Panc1 (cell line): ENCODE measurements at regions not wholly inside any gene's neighbourhood (a gene's known extent, or its start where the extent isn't known, plus 50 kb on each side); places are given as distances from the start of the nearest gene placed in this dataset.

Experiments
- POLR2AphosphoS5 ChIP-seq: IDR thresholded peaks from 2 replicates; pipeline ENCODE4 v1.6.1; 2012; ENCODE audit warnings: mild to moderate bottlenecking, low read depth, low read length, moderate library complexity
- SIN3A ChIP-seq: IDR thresholded peaks from 2 replicates; pipeline ENCODE4 v1.6.1; 2012; ENCODE audit warnings: low read depth, mild to moderate bottlenecking, low read length, moderate library complexity, borderline replicate concordance; ENCODE audit not compliant: insufficient read depth
- TCF7L2 ChIP-seq: IDR thresholded peaks from 2 replicates; pipeline ENCODE4 v1.6.1; 2011; ENCODE audit warnings: mild to moderate bottlenecking, low read depth, low read length, inconsistent platforms
- TF ChIP-seq, protein P1 (sequence below): fragments of 450-650 bp; IDR thresholded peaks from 2 replicates; pipeline ENCODE4 v1.5.1; 2017; ENCODE audit warnings: mild to moderate bottlenecking
- TF ChIP-seq, protein P2 (sequence below), 2 experiments: IDR thresholded peaks; 2 replicates each; pipeline ENCODE4 v1.6.1; 2011 to 2012; ENCODE audit warnings: low read depth in 2 of 2, control low read depth in 1 of 2, low read length in 1 of 2, mild to moderate bottlenecking in 1 of 2, moderate library complexity in 1 of 2; ENCODE audit not compliant: insufficient read depth in 1 of 2

DNA sequence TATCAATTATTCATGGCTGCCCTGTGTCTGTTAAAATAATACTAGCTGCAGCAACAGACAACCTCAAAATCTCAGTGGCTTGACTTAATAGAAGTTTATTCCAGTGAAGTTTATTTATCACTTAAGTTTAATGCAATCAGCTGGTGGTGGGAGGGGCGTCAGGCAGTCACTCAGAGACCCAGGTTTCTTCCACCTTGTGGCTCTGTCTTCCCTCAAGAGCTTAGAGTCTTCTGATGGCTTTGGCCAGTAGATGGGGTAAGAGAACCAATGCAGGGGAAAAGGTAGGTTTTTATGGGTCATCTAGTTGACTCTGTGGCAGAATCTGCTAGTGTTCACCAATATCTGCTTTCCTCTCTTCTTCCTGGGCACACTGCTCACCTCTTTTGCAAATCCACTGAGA is 668.9 kb downstream of the AACS start:
- TF ChIP-seq, protein P1, sequence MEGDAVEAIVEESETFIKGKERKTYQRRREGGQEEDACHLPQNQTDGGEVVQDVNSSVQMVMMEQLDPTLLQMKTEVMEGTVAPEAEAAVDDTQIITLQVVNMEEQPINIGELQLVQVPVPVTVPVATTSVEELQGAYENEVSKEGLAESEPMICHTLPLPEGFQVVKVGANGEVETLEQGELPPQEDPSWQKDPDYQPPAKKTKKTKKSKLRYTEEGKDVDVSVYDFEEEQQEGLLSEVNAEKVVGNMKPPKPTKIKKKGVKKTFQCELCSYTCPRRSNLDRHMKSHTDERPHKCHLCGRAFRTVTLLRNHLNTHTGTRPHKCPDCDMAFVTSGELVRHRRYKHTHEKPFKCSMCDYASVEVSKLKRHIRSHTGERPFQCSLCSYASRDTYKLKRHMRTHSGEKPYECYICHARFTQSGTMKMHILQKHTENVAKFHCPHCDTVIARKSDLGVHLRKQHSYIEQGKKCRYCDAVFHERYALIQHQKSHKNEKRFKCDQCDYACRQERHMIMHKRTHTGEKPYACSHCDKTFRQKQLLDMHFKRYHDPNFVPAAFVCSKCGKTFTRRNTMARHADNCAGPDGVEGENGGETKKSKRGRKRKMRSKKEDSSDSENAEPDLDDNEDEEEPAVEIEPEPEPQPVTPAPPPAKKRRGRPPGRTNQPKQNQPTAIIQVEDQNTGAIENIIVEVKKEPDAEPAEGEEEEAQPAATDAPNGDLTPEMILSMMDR, result peak; percentile 25
- TF ChIP-seq TCF7L2 (no peak), POLR2AphosphoS5 (no peak), SIN3A (no peak)
- TF ChIP-seq, protein P2, sequence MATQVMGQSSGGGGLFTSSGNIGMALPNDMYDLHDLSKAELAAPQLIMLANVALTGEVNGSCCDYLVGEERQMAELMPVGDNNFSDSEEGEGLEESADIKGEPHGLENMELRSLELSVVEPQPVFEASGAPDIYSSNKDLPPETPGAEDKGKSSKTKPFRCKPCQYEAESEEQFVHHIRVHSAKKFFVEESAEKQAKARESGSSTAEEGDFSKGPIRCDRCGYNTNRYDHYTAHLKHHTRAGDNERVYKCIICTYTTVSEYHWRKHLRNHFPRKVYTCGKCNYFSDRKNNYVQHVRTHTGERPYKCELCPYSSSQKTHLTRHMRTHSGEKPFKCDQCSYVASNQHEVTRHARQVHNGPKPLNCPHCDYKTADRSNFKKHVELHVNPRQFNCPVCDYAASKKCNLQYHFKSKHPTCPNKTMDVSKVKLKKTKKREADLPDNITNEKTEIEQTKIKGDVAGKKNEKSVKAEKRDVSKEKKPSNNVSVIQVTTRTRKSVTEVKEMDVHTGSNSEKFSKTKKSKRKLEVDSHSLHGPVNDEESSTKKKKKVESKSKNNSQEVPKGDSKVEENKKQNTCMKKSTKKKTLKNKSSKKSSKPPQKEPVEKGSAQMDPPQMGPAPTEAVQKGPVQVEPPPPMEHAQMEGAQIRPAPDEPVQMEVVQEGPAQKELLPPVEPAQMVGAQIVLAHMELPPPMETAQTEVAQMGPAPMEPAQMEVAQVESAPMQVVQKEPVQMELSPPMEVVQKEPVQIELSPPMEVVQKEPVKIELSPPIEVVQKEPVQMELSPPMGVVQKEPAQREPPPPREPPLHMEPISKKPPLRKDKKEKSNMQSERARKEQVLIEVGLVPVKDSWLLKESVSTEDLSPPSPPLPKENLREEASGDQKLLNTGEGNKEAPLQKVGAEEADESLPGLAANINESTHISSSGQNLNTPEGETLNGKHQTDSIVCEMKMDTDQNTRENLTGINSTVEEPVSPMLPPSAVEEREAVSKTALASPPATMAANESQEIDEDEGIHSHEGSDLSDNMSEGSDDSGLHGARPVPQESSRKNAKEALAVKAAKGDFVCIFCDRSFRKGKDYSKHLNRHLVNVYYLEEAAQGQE (IDR thresholded peaks at IDR 0.05; ENCODE audit: insufficient read depth in 1 of 2, low read depth in 2 of 2, low read length in 1 of 2), result no peak
